Keratinocyte (primary cell): ENCODE measurements at regions not wholly inside any gene's neighbourhood (a gene's known extent, or its start where the extent isn't known, plus 50 kb on each side); places are given as distances from the start of the nearest gene placed in this dataset.

Source experiments
- CTCF ChIP-seq, 3 experiments: IDR thresholded peaks in 1 of 3; conservative IDR thresholded peaks in 1 of 3; optimal IDR thresholded peaks in 1 of 3; 2 replicates in 2 of 3; 3 replicates in 1 of 3; pipeline versions ENCODE3 to v1.5.1; 2011; ENCODE audit warnings: low read length in 3 of 3, mild to moderate bottlenecking in 3 of 3, moderate library complexity in 2 of 3, control low read depth in 1 of 3, inconsistent platforms in 1 of 3; ENCODE audit not compliant: insufficient read depth in 2 of 3; ENCODE audit errors: extremely low read depth in 1 of 3
- EZH2 ChIP-seq: IDR thresholded peaks from one replicate; pipeline ENCODE4 v1.6.1; 2012; ENCODE audit warnings: inconsistent platforms, mild to moderate bottlenecking, low read length, moderate library complexity

GRCh38 chr15:93288728-93289294 lies 199.8 kb upstream of the RGMA start:
- no peak for TF ChIP-seq CTCF (optimal IDR thresholded peaks at IDR 0.05 in 1 of 3, IDR thresholded peaks at IDR 0.05 in 1 of 3, conservative IDR thresholded peaks at IDR 0.05 in 1 of 3; ENCODE audit: extremely low read depth in 1 of 3, insufficient read depth in 2 of 3, low read length in 3 of 3)
- no peak for TF ChIP-seq EZH2
